ENCODE measurements at regions not wholly inside any gene's neighbourhood (a gene's known extent, or its start where the extent isn't known, plus 50 kb on each side); places are given as distances from the start of the nearest gene placed in this dataset.

DNA sequence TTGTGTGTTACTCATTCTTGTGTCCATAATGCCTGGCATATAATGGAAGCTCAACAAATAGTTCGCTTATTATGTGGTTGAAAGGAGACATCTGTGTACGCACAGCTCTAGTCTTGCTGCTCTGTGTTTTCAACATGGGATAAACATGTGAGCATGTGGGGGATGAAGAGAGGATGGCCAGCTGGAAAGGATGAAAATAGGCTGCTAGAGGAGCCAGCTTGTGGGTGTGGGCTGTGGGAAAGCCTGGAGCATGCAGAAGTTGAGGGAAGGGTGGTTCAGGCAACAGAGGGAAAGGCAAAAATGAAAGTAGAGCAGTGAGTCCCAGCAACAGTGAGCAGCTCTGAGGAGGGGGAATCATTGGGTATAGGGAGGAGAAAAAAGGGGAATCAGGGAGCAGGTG is 324.6 kb upstream of the CDH11 start:
- DNase-seq (ENCODE audit: insufficient read length, low spot score) (no peak), FAIRE-seq (no peak)

- no peak for DNase-seq (ENCODE audit: insufficient read length, low spot score)
- no peak for FAIRE-seq
These were observed 323.7 kb upstream of the CDH11 start for GRCh38 chr16:65445313-65446260.

DNA sequence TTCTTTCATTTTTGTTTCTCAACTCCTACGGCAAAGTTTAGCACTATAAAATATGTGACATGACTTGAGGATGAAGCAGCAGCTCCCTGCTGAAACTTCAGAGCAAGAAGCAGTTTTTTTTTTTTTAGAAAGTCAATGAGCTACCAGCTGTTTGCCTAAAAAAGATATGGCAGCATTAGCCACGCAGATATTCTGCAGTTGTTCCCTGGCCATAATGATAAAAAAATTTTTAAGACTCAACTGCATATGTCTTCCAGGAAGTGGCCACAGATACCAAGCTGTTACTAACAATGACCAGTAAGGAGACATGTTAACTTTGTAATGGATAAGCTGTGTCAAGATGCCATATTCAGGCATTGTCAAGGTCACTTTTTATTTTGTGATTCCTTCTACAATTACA is 319.6 kb upstream of the CDH11 start:
- no peak for FAIRE-seq
- DNase-seq (ENCODE audit: insufficient read length, low spot score): no peak

GRCh38 chr16:65429504-65430181 is 307.8 kb upstream of the CDH11 start:
- FAIRE-seq (no peak), DNase-seq (ENCODE audit: insufficient read length, low spot score) (no peak)

GRCh38 chr16:65426484-65426883 is 304.6 kb upstream of the CDH11 start:
- no peak for DNase-seq (ENCODE audit: insufficient read length, low spot score)
- FAIRE-seq: no peak

DNA sequence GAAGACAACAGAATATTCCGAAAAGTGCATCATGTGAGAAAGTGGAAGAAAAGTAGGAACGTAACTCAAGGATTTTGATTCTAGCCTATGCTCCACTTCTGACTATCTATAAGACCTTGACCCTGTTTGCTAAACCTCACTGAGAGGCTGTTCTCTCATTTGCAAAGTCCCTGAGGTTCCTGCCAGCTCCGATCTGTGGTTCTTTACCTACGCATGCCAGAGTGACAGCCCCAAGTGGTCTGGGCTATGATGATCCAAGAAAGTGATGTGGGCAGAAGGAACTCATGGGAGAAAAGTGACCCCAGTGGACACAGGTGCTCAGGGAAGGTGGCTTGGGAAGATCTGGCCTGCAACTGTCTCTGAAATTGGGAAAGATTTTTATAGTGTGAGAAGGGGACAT is 301.1 kb upstream of the CDH11 start:
- FAIRE-seq (no peak), DNase-seq (ENCODE audit: insufficient read length, low spot score) (no peak)

DNA sequence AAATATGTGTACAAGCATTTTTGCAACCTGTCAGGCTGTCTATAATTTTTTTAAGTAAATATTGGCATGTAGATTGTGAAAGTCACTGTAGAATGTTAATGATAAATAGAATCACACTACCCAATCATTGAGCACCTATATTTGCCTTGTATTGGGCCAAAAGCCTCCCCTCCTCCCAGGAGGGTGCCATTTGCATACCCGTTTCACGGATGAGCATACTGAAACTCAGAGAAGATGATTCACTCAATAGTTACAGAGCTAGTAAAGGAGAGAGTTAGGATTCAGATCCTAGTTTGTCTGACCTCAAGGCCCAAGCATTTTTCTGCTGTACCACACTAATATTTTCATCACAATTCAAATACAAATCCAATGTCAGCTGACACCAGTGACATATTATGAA is 299.7 kb upstream of the CDH11 start:
- DNase-seq (ENCODE audit: insufficient read length, low spot score) (no peak), FAIRE-seq (no peak)

- DNase-seq (ENCODE audit: insufficient read length, low spot score) (no peak), FAIRE-seq (no peak)
These were observed 296.6 kb upstream of the CDH11 start for GRCh38 chr16:65418435-65418834.

- no peak for DNase-seq (ENCODE audit: insufficient read length, low spot score)
These were observed 293.6 kb upstream of the CDH11 start for GRCh38 chr16:65415460-65415859.

GRCh38 chr16:65414284-65414984 is 292.6 kb upstream of the CDH11 start:
- no peak for FAIRE-seq
- DNase-seq (ENCODE audit: insufficient read length, low spot score): no peak

More at GRCh38 chr16:65415460-65415859, 293.6 kb upstream of the CDH11 start:
- FAIRE-seq: no peak

DNA sequence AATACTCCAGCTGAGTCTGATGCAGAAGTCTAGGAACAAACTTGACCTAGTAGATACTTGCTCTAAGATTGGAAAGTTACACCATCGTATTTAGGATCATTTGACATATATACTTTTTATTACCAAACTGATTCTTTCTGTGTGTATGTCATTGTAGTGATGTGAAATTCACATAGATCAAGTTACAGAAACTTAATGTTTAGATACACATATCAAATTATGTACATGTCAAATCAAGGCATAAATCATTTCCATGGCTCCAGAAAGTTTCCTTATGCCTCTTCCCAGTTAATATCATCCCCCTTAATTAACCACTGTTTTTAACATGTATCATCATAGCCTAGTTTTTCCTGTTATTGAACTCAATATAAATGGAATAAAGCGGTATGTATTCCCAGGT is 292.0 kb upstream of the CDH11 start:
- DNase-seq (ENCODE audit: insufficient read length, low spot score) (no peak), FAIRE-seq (no peak)

DNA sequence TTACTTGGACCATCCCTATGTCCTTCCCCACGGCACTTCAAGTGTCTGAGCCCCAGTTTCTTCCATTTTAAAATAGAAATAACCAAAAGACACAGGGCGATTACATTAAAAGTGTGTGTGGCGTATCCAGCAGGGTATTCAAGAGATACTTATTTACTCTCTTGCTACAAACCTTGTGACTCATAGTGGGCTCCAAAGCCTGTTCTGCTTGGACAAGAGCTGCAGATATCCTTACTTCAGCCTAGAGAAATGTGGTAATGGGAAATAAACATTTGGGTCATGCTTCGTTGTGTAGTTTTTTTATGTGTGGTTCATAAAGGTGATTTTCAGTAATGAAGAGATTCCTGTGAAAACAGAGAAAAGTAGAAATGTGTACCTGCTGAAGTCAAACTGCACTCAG is 288.9 kb upstream of the CDH11 start:
- DNase-seq (ENCODE audit: insufficient read length, low spot score): no peak
- FAIRE-seq: no peak

GRCh38 chr16:65409510-65409909 is 287.6 kb upstream of the CDH11 start:
- DNase-seq (ENCODE audit: insufficient read length, low spot score) (no peak), FAIRE-seq (no peak)

DNA sequence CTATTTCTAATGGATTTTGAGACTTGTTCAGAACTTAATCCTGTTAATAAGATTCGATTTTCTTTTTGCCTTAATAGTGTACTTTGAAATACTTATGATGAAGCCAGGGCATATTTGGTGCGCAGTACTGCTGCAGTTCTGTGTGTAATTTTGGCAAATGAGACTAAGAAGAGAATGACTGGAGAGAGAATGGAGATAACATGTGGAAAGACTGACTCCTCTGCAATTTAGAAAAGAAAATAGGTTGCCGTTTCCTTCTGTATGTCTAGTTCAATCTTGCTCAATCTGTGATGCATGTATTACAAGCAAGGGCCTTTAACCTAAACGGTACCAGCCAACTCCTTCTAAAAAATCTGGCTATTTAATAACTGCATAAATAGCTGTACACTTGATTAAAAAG is 285.1 kb upstream of the CDH11 start:
- DNase-seq (ENCODE audit: insufficient read length, low spot score) (no peak), FAIRE-seq (no peak)

DNA sequence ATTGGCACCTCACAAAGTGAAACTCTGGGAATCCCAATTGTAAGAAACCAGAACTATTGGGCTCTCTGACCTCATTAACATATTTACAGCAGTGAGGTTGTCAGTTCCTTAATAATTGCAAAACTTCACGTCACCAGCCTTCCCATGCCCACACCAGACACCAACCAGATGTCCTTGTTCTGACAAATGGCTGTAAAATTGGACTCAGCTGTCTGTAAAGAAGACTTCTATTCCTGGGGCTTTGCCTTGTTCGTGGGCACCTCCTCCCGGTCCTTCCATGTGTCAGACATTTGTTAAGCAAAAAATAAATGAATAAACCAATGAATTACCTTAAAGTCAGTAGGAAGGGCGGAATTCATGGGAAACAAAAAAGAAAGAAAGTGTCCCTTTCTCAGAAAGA is 284.3 kb upstream of the CDH11 start:
- DNase-seq (ENCODE audit: insufficient read length, low spot score): no peak

GRCh38 chr16:65394281-65394680 is 272.4 kb upstream of the CDH11 start:
- DNase-seq (ENCODE audit: insufficient read length, low spot score): no peak
- FAIRE-seq: no peak

More for the DNA sequence above, 284.3 kb upstream of the CDH11 start:
- no peak for FAIRE-seq

DNA sequence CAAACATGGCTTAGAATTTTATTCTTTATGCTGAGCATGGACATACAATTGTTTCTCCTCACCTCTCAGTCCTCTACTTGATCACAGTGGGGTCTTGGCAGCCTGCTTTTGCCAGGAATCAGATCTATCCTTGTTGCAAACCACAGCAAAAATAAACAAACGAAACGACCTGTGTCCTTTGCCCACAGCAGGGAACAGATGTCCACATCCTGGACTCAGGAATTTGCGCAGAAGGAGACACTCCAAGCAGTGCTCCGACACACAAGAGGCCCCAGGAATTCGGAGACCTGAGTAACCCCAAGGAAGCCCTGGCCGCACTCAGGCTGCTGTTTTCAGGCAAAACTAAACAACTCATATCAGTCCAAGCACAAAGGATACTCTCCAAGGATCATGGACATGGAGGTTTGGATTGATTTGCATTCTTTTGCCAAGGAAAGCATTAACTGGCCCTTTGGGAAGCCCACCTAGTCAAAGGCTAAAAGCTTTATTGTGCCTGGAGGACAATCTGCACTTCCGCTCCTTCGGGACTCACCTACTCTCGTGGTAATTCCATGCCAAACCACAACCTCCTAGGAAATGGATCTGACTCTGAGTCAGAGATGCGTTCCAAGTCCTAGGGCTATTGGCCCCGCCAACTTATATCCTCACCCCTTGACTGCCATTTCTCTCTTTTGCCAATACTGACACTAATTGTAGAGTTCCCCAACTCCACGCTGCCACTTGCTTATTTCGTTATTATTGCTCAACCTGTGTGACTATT is 271.1 kb upstream of the CDH11 start:
- DNase-seq (ENCODE audit: insufficient read length, low spot score): no peak
- FAIRE-seq: no peak

DNA sequence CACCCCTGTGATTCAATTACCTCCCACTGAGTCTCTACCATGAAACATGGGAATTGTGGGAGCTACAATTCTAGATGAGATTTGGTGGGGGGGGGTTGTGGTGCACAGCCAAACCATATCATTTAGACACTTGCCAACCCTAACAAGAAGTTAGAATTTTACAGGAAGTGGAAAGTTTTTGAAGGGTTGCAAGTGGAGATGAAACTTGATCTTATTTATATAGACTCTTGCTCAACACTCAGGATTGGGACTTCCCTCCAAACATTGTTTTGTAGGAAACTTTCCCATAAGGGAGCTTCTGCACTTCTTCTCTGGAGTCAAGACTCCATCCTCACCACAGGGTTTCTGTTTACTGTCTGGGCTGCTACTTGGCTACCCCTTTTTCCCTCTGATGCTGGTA is 266.7 kb upstream of the CDH11 start:
- no peak for FAIRE-seq
- no peak for DNase-seq (ENCODE audit: insufficient read length, low spot score)

DNA sequence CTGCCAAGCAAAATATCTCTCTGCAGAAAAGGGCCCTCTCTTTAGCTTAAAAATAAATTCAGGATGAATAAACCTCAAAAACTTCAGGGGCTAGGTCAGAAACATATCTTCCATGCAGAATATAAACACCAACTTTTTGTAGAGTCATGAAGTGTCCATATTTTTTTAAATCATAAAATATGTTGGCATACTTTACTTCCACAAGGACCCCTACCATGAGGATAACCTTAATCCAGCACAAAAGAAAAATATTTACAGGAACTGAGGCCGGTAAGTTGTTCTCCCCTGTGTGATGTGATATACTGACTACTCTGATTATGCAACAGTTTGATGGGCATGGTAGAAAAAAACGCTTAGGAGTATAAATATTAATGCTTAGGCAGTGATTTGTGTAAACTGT is 264.8 kb upstream of the CDH11 start:
- no peak for DNase-seq (ENCODE audit: insufficient read length, low spot score)
- FAIRE-seq: no peak

GRCh38 chr16:65384441-65384840 is 262.6 kb upstream of the CDH11 start:
- FAIRE-seq (no peak), DNase-seq (ENCODE audit: insufficient read length, low spot score) (no peak)

- DNase-seq (ENCODE audit: insufficient read length, low spot score): no peak
- no peak for FAIRE-seq
These were observed 255.3 kb upstream of the CDH11 start for GRCh38 chr16:65377195-65377594.

Measured in GM19239 (cell line).